ENCODE measurements at regions not wholly inside any gene's neighbourhood (a gene's known extent, or its start where the extent isn't known, plus 50 kb on each side); places are given as distances from the start of the nearest gene placed in this dataset.

GRCh38 chr4:159562366-159562765 is 459.5 kb downstream of the RAPGEF2 start:
- no peak for TF ChIP-seq CTCF (IDR thresholded peaks at IDR 0.05)
- no peak for TF ChIP-seq POLR2AphosphoS5 (IDR thresholded peaks at IDR 0.05; ENCODE audit: low read depth, low read length)
- no peak for TF ChIP-seq REST (IDR thresholded peaks at IDR 0.05; ENCODE audit: insufficient read depth in 1 of 2, low read depth in 2 of 2, low read length in 1 of 2)

Measured in Panc1 (cell line).